ENCODE measurements at regions not wholly inside any gene's neighbourhood (a gene's known extent, or its start where the extent isn't known, plus 50 kb on each side); places are given as distances from the start of the nearest gene placed in this dataset.

- no peak for TF ChIP-seq EZH2 (IDR thresholded peaks at IDR 0.05; ENCODE audit: insufficient read depth, low read length)
- H3K4me1 Mint-ChIP-seq (ENCODE audit: low read depth, unreplicated experiment), result peaks cover 7% of the 10 kb centered on the region
- Histone ChIP-seq H3K9ac (ENCODE audit: low read length) (no peak overlapping the region), H3K4me3 (ENCODE audit: insufficient read depth, low read depth, low read length) (no peak overlapping the region), H3K4me2 (ENCODE audit: low read length) (no peak overlapping the region), H2AFZ (ENCODE audit: low read depth, low read length) (no peak overlapping the region), H3K4me1 (ENCODE audit: insufficient read depth, low read length) (no peaks in the 10 kb centered on the region), H3K27ac (ENCODE audit: low read depth, low read length) (no peak overlapping the region), H3K27me3 (ENCODE audit: insufficient read depth, low read length) (no peaks in the 10 kb centered on the region), H3K9me3 (ENCODE audit: insufficient read depth, low read depth, low read length) (no peaks in the 10 kb centered on the region), H4K20me1 (ENCODE audit: insufficient read depth, low read length) (no peaks in the 10 kb centered on the region), H3K79me2 (ENCODE audit: insufficient read depth, low read length) (no peaks in the 10 kb centered on the region), H3K36me3 (ENCODE audit: insufficient read depth, low read length) (no peaks in the 10 kb centered on the region)
- no peaks in the 10 kb centered on the region for H3K36me3 Mint-ChIP-seq (ENCODE audit: low read depth, unreplicated experiment)
- no peak overlapping the region for H3K27ac Mint-ChIP-seq (ENCODE audit: unreplicated experiment)
- H3K9me3 Mint-ChIP-seq (ENCODE audit: unreplicated experiment), result peaks cover 13% of the 10 kb centered on the region
- peaks cover 4% of the 10 kb centered on the region for H3K27me3 Mint-ChIP-seq (ENCODE audit: low read depth, unreplicated experiment)
- FAIRE-seq, result no peak
- DNase-seq (ENCODE audit: low read depth), result no peak
- H3K4me3 Mint-ChIP-seq (ENCODE audit: unreplicated experiment), result no peak overlapping the region
Observed at GRCh38 chr20:60101201-60101890, 143.1 kb downstream of the CDH26 start.

- DNase-seq (ENCODE audit: low read depth) (no peak), FAIRE-seq (no peak)
- no peak overlapping the region for H3K27ac ChIP-seq (ENCODE audit: low read depth, low read length)
- no peak overlapping the region for H3K4me2 ChIP-seq (ENCODE audit: low read length)
- Mint-ChIP-seq H3K27ac (ENCODE audit: unreplicated experiment) (no peak overlapping the region), H3K27me3 (ENCODE audit: low read depth, unreplicated experiment) (peaks cover 4% of the 10 kb centered on the region), H3K4me1 (ENCODE audit: low read depth, unreplicated experiment) (peaks cover 7% of the 10 kb centered on the region), H3K4me3 (ENCODE audit: unreplicated experiment) (no peak overlapping the region), H3K9me3 (ENCODE audit: unreplicated experiment) (peaks cover 12% of the 10 kb centered on the region), H3K36me3 (ENCODE audit: low read depth, unreplicated experiment) (no peaks in the 10 kb centered on the region)
- H3K4me3 ChIP-seq (ENCODE audit: insufficient read depth, low read depth, low read length), result no peak overlapping the region
- no peaks in the 10 kb centered on the region for H3K4me1 ChIP-seq (ENCODE audit: insufficient read depth, low read length)
- H3K9me3 ChIP-seq (ENCODE audit: insufficient read depth, low read depth, low read length), result no peaks in the 10 kb centered on the region
- no peaks in the 10 kb centered on the region for H3K36me3 ChIP-seq (ENCODE audit: insufficient read depth, low read length)
- no peaks in the 10 kb centered on the region for H4K20me1 ChIP-seq (ENCODE audit: insufficient read depth, low read length)
- H2AFZ ChIP-seq (ENCODE audit: low read depth, low read length), result no peak overlapping the region
- no peaks in the 10 kb centered on the region for H3K27me3 ChIP-seq (ENCODE audit: insufficient read depth, low read length)
- H3K9ac ChIP-seq (ENCODE audit: low read length), result no peak overlapping the region
- H3K79me2 ChIP-seq (ENCODE audit: insufficient read depth, low read length), result no peaks in the 10 kb centered on the region
- no peak for TF ChIP-seq CTCF (IDR thresholded peaks at IDR 0.05; ENCODE audit: insufficient read depth, low read depth, low read length)
- TF ChIP-seq EZH2 (IDR thresholded peaks at IDR 0.05; ENCODE audit: insufficient read depth, low read length), result no peak
Observed at GRCh38 chr20:60101891-60102281, 143.7 kb downstream of the CDH26 start.

- TF ChIP-seq EZH2 (IDR thresholded peaks at IDR 0.05; ENCODE audit: insufficient read depth, low read length), result no peak
- no peak for TF ChIP-seq CTCF (IDR thresholded peaks at IDR 0.05; ENCODE audit: insufficient read depth, low read depth, low read length)
- Mint-ChIP-seq H3K4me3 (ENCODE audit: unreplicated experiment) (no peak overlapping the region), H3K27me3 (ENCODE audit: low read depth, unreplicated experiment) (peaks cover 4% of the 10 kb centered on the region), H3K4me1 (ENCODE audit: low read depth, unreplicated experiment) (peaks cover 7% of the 10 kb centered on the region), H3K36me3 (ENCODE audit: low read depth, unreplicated experiment) (no peaks in the 10 kb centered on the region), H3K9me3 (ENCODE audit: unreplicated experiment) (peaks cover 8% of the 10 kb centered on the region), H3K27ac (ENCODE audit: unreplicated experiment) (no peak overlapping the region)
- Histone ChIP-seq H3K79me2 (ENCODE audit: insufficient read depth, low read length) (no peaks in the 10 kb centered on the region), H3K4me1 (ENCODE audit: insufficient read depth, low read length) (no peaks in the 10 kb centered on the region), H3K4me2 (ENCODE audit: low read length) (no peak overlapping the region), H3K9me3 (ENCODE audit: insufficient read depth, low read depth, low read length) (no peaks in the 10 kb centered on the region), H2AFZ (ENCODE audit: low read depth, low read length) (no peak overlapping the region), H3K36me3 (ENCODE audit: insufficient read depth, low read length) (no peaks in the 10 kb centered on the region), H3K4me3 (ENCODE audit: insufficient read depth, low read depth, low read length) (no peak overlapping the region), H3K27me3 (ENCODE audit: insufficient read depth, low read length) (no peaks in the 10 kb centered on the region), H3K9ac (ENCODE audit: low read length) (no peak overlapping the region), H4K20me1 (ENCODE audit: insufficient read depth, low read length) (no peaks in the 10 kb centered on the region), H3K27ac (ENCODE audit: low read depth, low read length) (no peak overlapping the region)
- no peak for FAIRE-seq
- DNase-seq (ENCODE audit: low read depth), result no peak
Observed at GRCh38 chr20:60102665-60103210, 144.5 kb downstream of the CDH26 start.

Data from astrocyte (in vitro differentiated cells and primary cell).